GM12878 (cell line): ENCODE measurements at regions not wholly inside any gene's neighbourhood (a gene's known extent, or its start where the extent isn't known, plus 50 kb on each side); places are given as distances from the start of the nearest gene placed in this dataset.
A peak's percentile ranks its signal among the peaks of the same experiment; 100 is the strongest.

ENCODE experiments used
- ATAC-seq: fragments of 200-7000 bp; cut with Tn5 transposase; 3 replicates; pipeline ENCODE4 v1.9.1; 2020; ENCODE audit warnings: mild to moderate bottlenecking, moderate library complexity
- BruUV-seq: library from RNA; stranded (reverse); fragments of 400-500 nt; replicated peaks from 2 replicates; lab custom pipeline; 2021; lab: Mats Ljungman, UMichigan
- CTCF ChIA-PET: fragments of 300-600 bp; sonication (Branson Sonifier 250); formaldehyde crosslinking; extraction: SDS; loops from one replicate; lab custom pipeline; 2021; ENCODE audit warnings: inconsistent platforms; lab: Yijun Ruan, JAX
- POLR2A ChIA-PET: fragments of 350-600 bp; formaldehyde crosslinking; extraction: SDS; loops from one replicate; lab custom pipeline; 2021; ENCODE audit warnings: inconsistent platforms; lab: Charles Lee
- RAD21 ChIA-PET: fragments of 300-600 bp; sonication (Branson Sonifier 250); formaldehyde crosslinking; loops from one replicate; lab custom pipeline; 2023; ENCODE audit warnings: antibody characterized with exemption; ENCODE audit not compliant: unreplicated experiment; lab: Charles Lee
- SMC1A ChIA-PET: fragments of 300-600 bp; sonication (Branson Sonifier 250); formaldehyde crosslinking; loops from one replicate; lab custom pipeline; 2023; ENCODE audit not compliant: unreplicated experiment, uncharacterized antibody; lab: Charles Lee
- DNase-seq: peaks from one replicate; pipeline ENCODE4 v3.0.0-alpha.2; 2011; ENCODE audit warnings: low read depth, low spot score
- FAIRE-seq: peaks from 3 replicates; lab custom pipeline; 2011; peaks lifted over from hg19 to GRCh38; lab: Jason Lieb, UNC
- H2AFZ ChIP-seq: 2 replicates; pipeline ENCODE4 v1.6.0; 2011; ENCODE audit warnings: low read depth, low read length, control low read depth; ENCODE audit not compliant: control insufficient read depth
- H3K27ac ChIP-seq: 2 replicates; pipeline ENCODE4 v1.5.1; 2011; ENCODE audit warnings: control low read depth; ENCODE audit not compliant: control insufficient read depth, insufficient read depth
- H3K27me3 ChIP-seq, 2 experiments: replicated peaks in 1 of 2; 2 replicates each; pipeline versions ENCODE4 v1.6.0 to v1.6.1; 2011; ENCODE audit warnings: low read length in 1 of 2; ENCODE audit not compliant: control insufficient read depth in 2 of 2, insufficient read depth in 2 of 2
- H3K36me3 ChIP-seq, 2 experiments: 2 replicates each; pipeline ENCODE4 v1.5.1; 2011; ENCODE audit warnings: low read length in 1 of 2; ENCODE audit not compliant: control insufficient read depth in 2 of 2, insufficient read depth in 2 of 2
- H3K4me1 ChIP-seq: 2 replicates; pipeline ENCODE4 v1.6.1; 2011; ENCODE audit warnings: mild to moderate bottlenecking, low read length, moderate library complexity, mixed read lengths; ENCODE audit not compliant: control insufficient read depth, insufficient read depth
- H3K4me2 ChIP-seq: 2 replicates; pipeline ENCODE4 v1.6.0; 2011; ENCODE audit warnings: control low read depth; ENCODE audit not compliant: control insufficient read depth, insufficient read depth
- H3K4me3 ChIP-seq: fragments of 200-600 bp; sonication (generic); 2 replicates; pipeline ENCODE4 v1.5.1; 2016
- H3K79me2 ChIP-seq: 2 replicates; pipeline ENCODE4 v1.6.0; 2011; ENCODE audit warnings: low read length; ENCODE audit not compliant: control insufficient read depth, insufficient read depth
- H3K9ac ChIP-seq: 2 replicates; pipeline ENCODE4 v1.8.0; 2011; ENCODE audit warnings: low read length, control low read depth, mixed read lengths; ENCODE audit not compliant: control insufficient read depth, insufficient read depth
- H3K9me3 ChIP-seq: replicated peaks from 3 replicates; pipeline ENCODE4 v1.5.1; 2011; ENCODE audit warnings: mild to moderate bottlenecking, low read length; ENCODE audit not compliant: control insufficient read depth, insufficient read depth
- H4K20me1 ChIP-seq: 2 replicates; pipeline ENCODE4 v1.6.0; 2011; ENCODE audit not compliant: control insufficient read depth, insufficient read depth
- ATF7 ChIP-seq: fragments of 450-650 bp; IDR thresholded peaks from 2 replicates; pipeline ENCODE4 v1.6.1; 2016; ENCODE audit warnings: low read depth, mild to moderate bottlenecking
- CEBPB ChIP-seq, 2 experiments: fragments of 150-350 bp in 1 of 2; IDR thresholded peaks; 2 replicates each; pipeline ENCODE4 v1.6.1; 2012 to 2014; ENCODE audit warnings: low read depth in 2 of 2, low read length in 2 of 2, borderline replicate concordance in 1 of 2, inconsistent platforms in 1 of 2
- CTCF ChIP-seq, 3 experiments: IDR thresholded peaks in 2 of 3; conservative IDR thresholded peaks in 1 of 3; 2 replicates each; pipeline ENCODE4 v1.5.1; 2011; ENCODE audit warnings: low read depth in 3 of 3, low read length in 3 of 3, mild to moderate bottlenecking in 3 of 3, control low read depth in 2 of 3, moderate library complexity in 2 of 3, inconsistent platforms in 1 of 3, mixed read lengths in 1 of 3; ENCODE audit not compliant: control insufficient read depth in 2 of 3, insufficient read depth in 1 of 3; ENCODE audit errors: extremely low read depth in 1 of 3
- FOXM1 ChIP-seq: IDR thresholded peaks from 2 replicates; pipeline ENCODE4 v1.6.1; 2012; ENCODE audit warnings: low read depth, mild to moderate bottlenecking, inconsistent platforms, low read length, moderate library complexity
- IKZF2 ChIP-seq, 2 experiments: fragments of 450-650 bp; IDR thresholded peaks; 2 replicates each; pipeline ENCODE4 v1.6.1; 2017; ENCODE audit warnings: mild to moderate bottlenecking in 2 of 2, moderate library complexity in 2 of 2
- RAD21 ChIP-seq: IDR thresholded peaks from 2 replicates; pipeline ENCODE4 v1.6.1; 2011; ENCODE audit warnings: mild to moderate bottlenecking, low read depth, low read length, moderate library complexity; ENCODE audit not compliant: insufficient read depth
- SMARCA5 ChIP-seq: fragments of 450-650 bp; IDR thresholded peaks from 2 replicates; pipeline ENCODE4 v1.6.1; 2017; ENCODE audit warnings: mild to moderate bottlenecking
- SMC3 ChIP-seq: IDR thresholded peaks from 2 replicates; pipeline ENCODE4 v1.6.1; 2011; ENCODE audit warnings: low read length, improper control_type of control experiment, borderline replicate concordance
- WGBS: methylation state at CpG from one replicate; pipeline ENCODE4 v1.1.6; 2016; ENCODE audit warnings: low lambda C conversion rate; ENCODE audit not compliant: insufficient replicate concordance, insufficient coverage; ENCODE audit errors: missing lambda C conversion rate; 5-methylcytosine and 5-hydroxymethylcytosine counted together
- in situ Hi-C: fragments of 300-500 bp; cut with MboI; formaldehyde crosslinking; loops from 9 replicates; pipeline ENCODE4 v1.14.3; 2018; ENCODE audit warnings: mixed read lengths
- intact Hi-C: fragments of 100-400 bp; cut with micrococcal nuclease; formaldehyde crosslinking; loops from one replicate; pipeline ENCODE4 v1.14.2; 2022; ENCODE audit not compliant: unreplicated experiment
- TF ChIP-seq, protein P1 (sequence below): fragments of 450-650 bp; conservative IDR thresholded peaks from 2 replicates; pipeline ENCODE4 v1.6.1; 2017; ENCODE audit warnings: mild to moderate bottlenecking, moderate library complexity

DNA sequence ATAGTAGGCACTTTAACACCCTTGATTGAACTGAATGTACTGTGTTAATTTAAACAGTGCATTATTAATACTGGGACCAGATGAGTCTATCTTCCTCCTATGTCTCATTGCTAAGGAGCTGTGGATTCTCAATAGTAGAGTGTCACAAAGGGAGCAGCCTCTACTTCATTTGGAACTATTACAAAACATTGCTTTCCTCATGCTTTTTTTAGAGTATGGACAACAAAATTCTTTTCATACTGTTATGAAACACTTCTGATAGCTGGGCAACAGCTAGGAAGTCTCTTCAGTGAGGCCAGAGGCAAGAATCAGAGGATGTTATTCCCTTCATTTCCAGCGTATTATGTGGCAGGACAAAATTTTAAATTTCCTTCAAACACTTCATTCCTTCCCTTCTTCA, 160.8 kb downstream of the FBXO8 start:
- Histone ChIP-seq H3K79me2 (no peaks in the 10 kb centered on the region), H3K36me3 (no peaks in the 10 kb centered on the region), H3K9me3 (no peaks in the 10 kb centered on the region), H4K20me1 (no peaks in the 10 kb centered on the region), H3K27me3 (no peaks in the 10 kb centered on the region; a peak in 1 of 4 replicates), H3K4me3 (no peak overlapping the region), H3K4me1 (no peaks in the 10 kb centered on the region), H3K9ac (no peak overlapping the region), H2AFZ (no peak overlapping the region), H3K4me2 (no peak overlapping the region), H3K27ac (no peak overlapping the region)
- no peak for TF ChIP-seq CEBPB (IDR thresholded peaks at IDR 0.05; ENCODE audit: borderline replicate concordance in 1 of 2, low read depth in 2 of 2, low read length in 2 of 2)
- TF ChIP-seq FOXM1 = no peak
- no peak for TF ChIP-seq ATF7
- RAD21 ChIA-PET = no interaction called here
- POLR2A ChIA-PET = no interaction called here
- BruUV-seq = no TSS peak
- WGBS = 0% methylated on average over 1 of the region's 1 CpG
- CTCF ChIA-PET = interaction anchor here (1.1 to 1.4 kb wide), 2 partner anchors 9 to 13 kb away, joined by 3 to 5 read pairs; no protein-coding TSS in a partner anchor
- in situ Hi-C loops = no loop called here
- SMC1A ChIA-PET = no interaction called here
- ATAC-seq = no peak
- DNase-seq = no peak
- intact Hi-C loops = no loop called here
- FAIRE-seq = no peak

DNA sequence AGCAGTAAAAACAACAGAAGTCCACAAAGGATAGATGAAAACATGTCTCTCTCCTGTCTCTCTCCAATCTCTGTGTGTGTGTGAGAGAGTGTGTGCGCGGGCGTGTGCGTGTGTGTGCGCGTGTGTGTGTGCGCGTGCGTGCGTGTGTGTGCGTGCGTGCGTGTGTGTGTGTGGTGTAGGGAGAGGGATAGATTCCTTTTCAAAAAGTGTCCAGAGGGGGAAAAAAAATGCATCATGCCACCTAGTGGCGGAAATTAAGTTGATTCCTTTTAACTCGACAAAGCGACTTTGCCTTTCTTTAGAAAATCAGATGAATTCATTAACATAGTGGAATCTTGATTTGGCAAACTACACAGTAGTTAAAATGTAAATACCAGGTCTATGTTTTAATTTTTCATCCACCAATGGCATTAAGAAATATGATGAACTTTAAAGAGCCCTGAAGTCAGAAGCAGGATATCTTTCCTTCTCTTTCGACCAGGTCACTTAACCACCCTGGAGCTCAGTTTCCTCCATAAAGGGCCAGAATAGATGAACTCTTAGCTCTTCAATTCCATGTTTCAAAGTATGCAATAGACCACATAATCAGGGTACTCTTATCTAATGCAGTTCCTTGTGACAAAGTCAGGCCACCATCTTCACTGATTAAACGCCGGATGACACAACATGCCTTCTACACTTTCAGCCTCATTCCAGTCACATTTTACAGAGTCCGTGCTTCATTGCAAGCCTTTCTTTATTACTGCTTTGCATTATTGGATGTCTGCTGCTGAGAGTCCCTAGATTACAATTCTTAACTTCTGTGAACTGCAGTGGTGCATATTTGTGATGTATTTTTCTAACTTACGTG, 162.8 kb downstream of the FBXO8 start:
- RAD21 ChIA-PET = interaction anchor here (0.9 kb wide), 1 partner anchor 614 kb away, joined by 3 read pairs; no protein-coding TSS in a partner anchor
- POLR2A ChIA-PET = no interaction called here
- BruUV-seq = no TSS peak
- SMC1A ChIA-PET = interaction anchor here (0.6 kb wide), 1 partner anchor 18 kb away, joined by 3 read pairs; no protein-coding TSS in a partner anchor
- CTCF ChIA-PET = interaction anchor here (0.6 to 1.9 kb wide), 9 partner anchors 10 to 1107 kb away, joined by 3 to 9 read pairs (median 5); no protein-coding TSS in a partner anchor
- Histone ChIP-seq H3K27me3 (no peaks in the 10 kb centered on the region; a peak in 1 of 4 replicates), H2AFZ (no peak overlapping the region), H3K4me2 (no peak overlapping the region), H3K27ac (no peak overlapping the region), H4K20me1 (no peaks in the 10 kb centered on the region), H3K9ac (no peak overlapping the region), H3K4me3 (no peak overlapping the region), H3K9me3 (no peaks in the 10 kb centered on the region), H3K36me3 (no peaks in the 10 kb centered on the region), H3K79me2 (no peaks in the 10 kb centered on the region), H3K4me1 (no peaks in the 10 kb centered on the region)
- intact Hi-C loops (loop anchor here (1.0 kb wide), 1 partner anchor 615 kb away; no protein-coding TSS in a partner anchor), in situ Hi-C loops (no loop called here)
- FAIRE-seq (peak; percentile 84), DNase-seq (no peak), ATAC-seq (peak; percentile 63)
- TF ChIP-seq CTCF (IDR thresholded peaks at IDR 0.05 in 2 of 3, conservative IDR thresholded peaks at IDR 0.05 in 1 of 3; ENCODE audit: control insufficient read depth in 2 of 3, extremely low read depth in 1 of 3, insufficient read depth in 1 of 3, low read depth in 3 of 3, low read length in 3 of 3) (peak; percentile 44 to 52 (median 48); a peak in 5 of 6 replicates), IKZF2 (IDR thresholded peaks at IDR 0.05) (0 out of 4 replicates have a peak, but pooled peaks of 1 of the 2 experiments have one; percentile 23), SMARCA5 (no peak), SMC3 (peak; percentile 43; the same call in 1 of the 2 replicates), RAD21 (0 out of 2 replicates have a peak, but pooled peaks have one; percentile 24)
- TF ChIP-seq, protein P1, sequence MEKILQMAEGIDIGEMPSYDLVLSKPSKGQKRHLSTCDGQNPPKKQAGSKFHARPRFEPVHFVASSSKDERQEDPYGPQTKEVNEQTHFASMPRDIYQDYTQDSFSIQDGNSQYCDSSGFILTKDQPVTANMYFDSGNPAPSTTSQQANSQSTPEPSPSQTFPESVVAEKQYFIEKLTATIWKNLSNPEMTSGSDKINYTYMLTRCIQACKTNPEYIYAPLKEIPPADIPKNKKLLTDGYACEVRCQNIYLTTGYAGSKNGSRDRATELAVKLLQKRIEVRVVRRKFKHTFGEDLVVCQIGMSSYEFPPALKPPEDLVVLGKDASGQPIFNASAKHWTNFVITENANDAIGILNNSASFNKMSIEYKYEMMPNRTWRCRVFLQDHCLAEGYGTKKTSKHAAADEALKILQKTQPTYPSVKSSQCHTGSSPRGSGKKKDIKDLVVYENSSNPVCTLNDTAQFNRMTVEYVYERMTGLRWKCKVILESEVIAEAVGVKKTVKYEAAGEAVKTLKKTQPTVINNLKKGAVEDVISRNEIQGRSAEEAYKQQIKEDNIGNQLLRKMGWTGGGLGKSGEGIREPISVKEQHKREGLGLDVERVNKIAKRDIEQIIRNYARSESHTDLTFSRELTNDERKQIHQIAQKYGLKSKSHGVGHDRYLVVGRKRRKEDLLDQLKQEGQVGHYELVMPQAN = no peak
- WGBS = 29% methylated on average over 14 of the region's 21 CpGs
